HG03575 (cell line): ENCODE measurements at regions not wholly inside any gene's neighbourhood (a gene's known extent, or its start where the extent isn't known, plus 50 kb on each side); places are given as distances from the start of the nearest gene placed in this dataset.

Experiments
- ATAC-seq: cut with Tn5 transposase; IDR thresholded peaks from one replicate; pipeline ENCODE4 v1.9.1; 2021; ENCODE audit not compliant: unreplicated experiment, insufficient number of reproducible peaks, low FRiP score; ENCODE audit errors: extremely low read depth

GRCh38 chr4:31968842-31969241 lies 1248.7 kb downstream of the PCDH7 start:
- no peak for ATAC-seq

GRCh38 chr4:31974490-31975002 lies 1254.4 kb downstream of the PCDH7 start:
- ATAC-seq = no peak

- no peak for ATAC-seq
Measured at GRCh38 chr4:31979988-31980387, 1259.8 kb downstream of the PCDH7 start.

- ATAC-seq = no peak
Measured at GRCh38 chr4:31983246-31983645, 1263.1 kb downstream of the PCDH7 start.

GRCh38 chr4:31983677-31984076 lies 1263.5 kb downstream of the PCDH7 start:
- ATAC-seq = no peak

GRCh38 chr4:31984872-31985271 lies 1264.7 kb downstream of the PCDH7 start:
- no peak for ATAC-seq

GRCh38 chr4:31995943-31996901 lies 1276.1 kb downstream of the PCDH7 start:
- no peak for ATAC-seq

- no peak for ATAC-seq
Measured at GRCh38 chr4:31998807-31999206, 1278.6 kb downstream of the PCDH7 start.

- ATAC-seq = no peak
Measured at GRCh38 chr4:31999848-32000247, 1279.7 kb downstream of the PCDH7 start.

GRCh38 chr4:32000846-32001488 lies 1280.8 kb downstream of the PCDH7 start:
- ATAC-seq = no peak

GRCh38 chr4:32002037-32002747 lies 1282.0 kb downstream of the PCDH7 start:
- no peak for ATAC-seq

- no peak for ATAC-seq
Measured at GRCh38 chr4:32003548-32003947, 1283.4 kb downstream of the PCDH7 start.

GRCh38 chr4:32010221-32010620 lies 1290.1 kb downstream of the PCDH7 start:
- ATAC-seq = no peak

- no peak for ATAC-seq
Measured at GRCh38 chr4:32022071-32022470, 1301.9 kb downstream of the PCDH7 start.

GRCh38 chr4:32025851-32026459 lies 1305.8 kb downstream of the PCDH7 start:
- no peak for ATAC-seq

GRCh38 chr4:32030406-32030805 lies 1310.2 kb downstream of the PCDH7 start:
- no peak for ATAC-seq

- ATAC-seq = no peak
Measured at GRCh38 chr4:32031026-32031425, 1310.9 kb downstream of the PCDH7 start.

GRCh38 chr4:32032136-32032672 lies 1312.0 kb downstream of the PCDH7 start:
- ATAC-seq = no peak

- ATAC-seq = no peak
Measured at GRCh38 chr4:32037399-32037798, 1317.2 kb downstream of the PCDH7 start.
